ENCODE measurements at regions not wholly inside any gene's neighbourhood (a gene's known extent, or its start where the extent isn't known, plus 50 kb on each side); places are given as distances from the start of the nearest gene placed in this dataset.

- ATAC-seq (replicated peaks in 6 of 8) = peak in 5 of 8 experiments; percentile 83 to 92 (median 90)
Observed at GRCh38 chr2:134201533-134201932, 52.3 kb upstream of the MGAT5 start.

GRCh38 chr2:134202371-134202770 is 51.5 kb upstream of the MGAT5 start:
- ATAC-seq (replicated peaks in 6 of 8) = peak in 4 of 8 experiments; percentile 19 to 66 (median 36)
- 60 to 100% (median 93%) methylated on average over 1 to 4 of the region's 4 CpGs; no CpG with 5 or more reads in 1 of the 10 experiments for WGBS, 10 experiments
- no peak overlapping the region for H3K4me3 ChIP-seq
- H3K4me1 ChIP-seq (replicated peaks in 1 of 2) = peaks cover 28 to 30% of the 10 kb centered on the region in 2 donors
- H3K27ac ChIP-seq = no peak overlapping the region
- in situ Hi-C loops (cut with MboI; ENCODE audit: low pct_unique_long_range_greater_than_20kb in 2 of 9, low sequenced_read_pairs in 9 of 9, unreplicated experiment in 9 of 9) = loop anchor here in 2 of 9 experiments (25.0 kb wide), 2 partner anchors 90 to 315 kb away; no protein-coding TSS in a partner anchor

More at GRCh38 chr2:134201533-134201932, 52.3 kb upstream of the MGAT5 start:
- in situ Hi-C loops (cut with MboI; ENCODE audit: low pct_unique_long_range_greater_than_20kb in 2 of 9, low sequenced_read_pairs in 9 of 9, unreplicated experiment in 9 of 9) = loop anchor here in 2 of 9 experiments (25.0 kb wide), 2 partner anchors 89 to 314 kb away; no protein-coding TSS in a partner anchor
- peaks cover 26 to 29% of the 10 kb centered on the region in 2 donors for H3K4me1 ChIP-seq (replicated peaks in 1 of 2)
- 39 to 97% (median 68%) methylated on average over 1 to 6 of the region's 7 CpGs; no CpG with 5 or more reads in 3 of the 10 experiments for WGBS, 10 experiments
- H3K4me3 ChIP-seq = no peak overlapping the region
- no peak overlapping the region for H3K27ac ChIP-seq

GRCh38 chr2:134203175-134203574 is 50.7 kb upstream of the MGAT5 start:
- no peak overlapping the region for H3K4me3 ChIP-seq
- H3K27ac ChIP-seq = no peak overlapping the region
- in situ Hi-C loops (cut with MboI; ENCODE audit: low pct_unique_long_range_greater_than_20kb in 2 of 9, low sequenced_read_pairs in 9 of 9, unreplicated experiment in 9 of 9) = loop anchor here in 2 of 9 experiments (25.0 kb wide), 2 partner anchors 91 to 316 kb away; no protein-coding TSS in a partner anchor
- peaks cover 28 to 30% of the 10 kb centered on the region in 2 donors for H3K4me1 ChIP-seq (replicated peaks in 1 of 2)
- ATAC-seq (replicated peaks in 6 of 8) = no peak

Data from motor neuron (in vitro differentiated cells).